HG02973 (cell line): ENCODE measurements at regions not wholly inside any gene's neighbourhood (a gene's known extent, or its start where the extent isn't known, plus 50 kb on each side); places are given as distances from the start of the nearest gene placed in this dataset.
"Not testable (repeated sequence)": the region's sequence is repeated elsewhere in the genome, so short reads cannot be mapped to it uniquely, and the experiment has no call there.

Source experiments
- ATAC-seq: cut with Tn5 transposase; IDR thresholded peaks from one replicate; pipeline ENCODE4 v1.9.1; 2021; ENCODE audit warnings: moderate library complexity; ENCODE audit not compliant: unreplicated experiment

- ATAC-seq: no peak
Measured at GRCh38 chr2:88396209-88396608, 56.3 kb downstream of the FOXI3 start.

GRCh38 chr2:88377641-88377991 lies 74.9 kb downstream of the FOXI3 start:
- no peak for ATAC-seq

- ATAC-seq: no peak
Measured at GRCh38 chr2:88372042-88372441, 80.5 kb downstream of the FOXI3 start.

- not testable (repeated sequence) for ATAC-seq
Measured at GRCh38 chr2:88365408-88365807, 87.1 kb downstream of the FOXI3 start.

DNA sequence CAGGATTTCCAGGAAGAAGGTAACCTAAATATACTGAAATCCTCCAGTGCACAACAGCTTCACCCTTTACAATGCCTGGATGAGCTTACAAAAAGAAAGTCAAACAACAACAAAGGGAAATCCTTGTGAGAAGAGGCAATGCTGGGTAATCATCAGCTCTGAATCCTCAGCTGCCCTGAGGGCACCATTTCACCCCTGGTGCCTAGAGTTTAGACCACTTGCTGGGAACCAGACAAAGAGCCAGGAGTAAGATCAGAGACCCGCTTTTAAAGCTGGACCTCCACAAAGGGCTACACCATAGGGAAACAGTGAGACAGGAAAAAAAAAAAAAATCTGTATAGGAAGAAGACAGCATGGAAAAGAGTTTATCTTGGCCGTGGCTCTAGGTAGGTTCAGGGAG lies 97.0 kb downstream of the FOXI3 start:
- ATAC-seq: no peak

DNA sequence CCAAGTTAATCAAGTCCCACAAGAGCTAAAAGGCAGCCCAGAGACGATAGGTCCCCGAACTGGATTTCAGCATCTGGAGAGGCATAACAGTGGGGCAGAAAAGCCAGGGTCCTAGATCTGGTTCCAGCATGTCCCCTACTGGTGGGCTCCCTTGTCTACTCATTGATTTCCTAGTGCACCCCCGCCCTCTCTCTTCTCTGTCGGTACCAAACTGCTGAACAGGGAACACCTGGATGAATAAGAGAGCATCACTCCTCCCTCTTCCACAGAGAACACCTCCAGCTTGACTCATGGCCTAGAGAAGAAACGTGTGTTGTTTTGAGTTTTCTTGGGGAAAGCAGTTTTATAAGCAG lies 101.3 kb downstream of the FOXI3 start:
- ATAC-seq: no peak

- ATAC-seq: peak; percentile 84
Measured at GRCh38 chr2:88350331-88351248, 101.9 kb downstream of the FOXI3 start.

- ATAC-seq: no peak
Measured at GRCh38 chr2:88345842-88346241, 106.7 kb downstream of the FOXI3 start.

DNA sequence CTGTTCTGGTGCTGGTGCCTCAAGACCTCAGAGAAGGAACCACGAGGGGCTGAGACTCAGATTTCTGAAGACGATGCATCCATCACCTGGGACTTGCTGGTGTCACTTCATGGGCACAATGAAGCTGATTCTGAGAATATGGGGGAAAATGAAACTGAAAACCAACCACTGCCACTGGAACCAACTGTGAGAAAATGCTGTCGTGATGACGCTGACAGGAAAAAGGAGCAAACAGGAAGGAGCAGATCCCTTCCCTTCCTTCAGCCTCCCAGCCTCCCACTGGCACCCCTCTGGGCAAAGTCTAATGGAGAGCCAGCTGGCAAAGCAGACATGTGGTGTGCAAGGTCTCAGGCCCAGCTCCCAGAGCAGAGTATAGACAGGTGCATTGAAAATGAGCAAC lies 109.7 kb downstream of the FOXI3 start:
- no peak for ATAC-seq

- no peak for ATAC-seq
Measured at GRCh38 chr2:88334418-88334817, 118.1 kb downstream of the FOXI3 start.

- ATAC-seq: no peak
Measured at GRCh38 chr2:88331239-88331638, 121.3 kb downstream of the FOXI3 start.

DNA sequence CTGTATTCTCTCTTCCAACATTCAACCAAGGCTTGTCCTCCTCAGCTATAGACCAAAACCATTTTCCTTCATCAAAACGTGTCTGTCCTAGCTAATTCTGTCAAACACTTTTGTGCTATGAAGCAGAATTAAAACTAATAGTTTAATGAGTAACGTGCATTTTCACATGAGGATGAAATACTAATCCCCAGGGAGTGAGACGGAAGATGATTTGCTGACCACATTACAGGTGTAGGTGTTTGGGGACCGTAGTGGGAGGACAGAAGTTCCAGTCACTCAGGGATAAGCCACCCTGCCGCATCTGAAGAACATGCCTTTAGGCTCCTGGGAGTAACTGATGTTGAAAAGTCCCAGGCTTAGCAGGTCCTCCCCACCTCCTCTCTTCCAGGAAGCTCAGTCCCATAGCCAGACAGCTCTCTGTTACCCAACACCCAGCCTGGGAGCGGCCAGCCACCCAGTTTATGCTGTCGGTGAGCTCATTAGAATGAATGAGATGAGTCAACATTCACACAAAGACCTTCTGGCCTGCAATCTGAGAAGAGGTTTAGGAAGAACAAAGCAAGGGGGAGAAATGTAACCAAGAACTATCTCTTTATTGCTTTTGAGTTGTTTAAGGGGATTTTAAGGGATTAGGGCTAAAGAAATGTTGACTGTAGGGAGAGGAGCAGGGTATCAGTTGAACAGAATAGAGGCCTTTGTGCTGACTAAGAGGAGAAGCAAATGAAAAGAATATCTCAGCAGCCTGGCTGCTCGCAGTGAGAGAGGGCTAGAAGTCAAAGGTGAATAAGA lies 122.5 kb downstream of the FOXI3 start:
- peak; percentile 81 for ATAC-seq

DNA sequence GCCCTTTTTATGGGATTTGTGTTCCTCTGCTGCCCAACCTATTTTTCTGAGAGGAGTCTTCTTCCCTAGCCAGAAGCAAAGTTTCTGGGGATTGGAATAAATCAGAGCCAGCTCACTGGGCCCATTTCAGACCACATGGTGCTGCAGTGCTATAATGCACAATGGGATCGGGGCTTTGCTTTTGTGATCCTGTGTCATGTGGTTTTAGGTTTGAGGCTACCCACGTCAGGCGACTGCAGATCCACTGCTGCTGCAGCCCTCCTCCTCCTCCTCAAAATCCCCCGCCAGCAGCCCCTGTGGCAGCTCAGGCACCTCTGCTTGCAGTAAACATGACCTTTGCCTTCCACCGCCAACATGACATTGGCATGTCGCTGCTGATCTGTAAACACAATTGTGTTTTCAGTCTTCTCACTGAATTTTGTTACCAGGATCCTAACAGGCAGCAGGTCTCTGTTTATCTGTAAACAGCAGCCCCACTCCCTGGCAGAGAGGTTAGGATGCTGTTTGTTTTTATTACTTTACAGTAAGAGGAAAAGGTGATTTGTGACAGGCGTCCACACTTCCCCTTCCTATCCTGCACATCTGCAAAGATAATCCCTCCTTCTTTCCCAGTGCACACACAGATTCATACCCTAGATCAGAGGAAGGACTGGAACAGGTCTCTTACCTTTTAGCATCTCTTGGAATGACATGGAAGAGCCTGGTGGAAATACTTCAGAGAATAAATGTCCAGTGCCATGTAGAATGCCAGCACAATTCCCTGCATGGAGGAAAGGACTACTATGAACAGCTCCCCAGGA lies 130.8 kb downstream of the FOXI3 start:
- no peak for ATAC-seq

- no peak for ATAC-seq
Measured at GRCh38 chr2:88320076-88320773, 132.3 kb downstream of the FOXI3 start.

DNA sequence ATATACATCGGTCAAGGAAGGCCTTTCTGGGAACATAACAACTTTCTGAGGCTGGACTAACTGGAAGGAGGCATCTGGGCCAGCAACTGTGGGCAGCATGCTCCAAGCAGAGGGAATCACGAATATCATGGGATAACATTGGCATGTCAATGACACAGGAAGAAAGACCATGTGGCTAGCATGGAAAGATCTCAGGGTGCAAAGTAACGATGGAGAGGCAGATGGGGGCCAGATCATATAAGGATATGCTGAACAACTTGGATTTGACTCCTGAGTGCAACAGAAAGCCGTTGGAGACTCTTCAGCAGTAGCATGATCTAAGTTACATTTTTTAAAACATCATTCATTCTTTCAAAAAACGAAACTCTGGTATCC lies 133.6 kb downstream of the FOXI3 start:
- no peak for ATAC-seq

DNA sequence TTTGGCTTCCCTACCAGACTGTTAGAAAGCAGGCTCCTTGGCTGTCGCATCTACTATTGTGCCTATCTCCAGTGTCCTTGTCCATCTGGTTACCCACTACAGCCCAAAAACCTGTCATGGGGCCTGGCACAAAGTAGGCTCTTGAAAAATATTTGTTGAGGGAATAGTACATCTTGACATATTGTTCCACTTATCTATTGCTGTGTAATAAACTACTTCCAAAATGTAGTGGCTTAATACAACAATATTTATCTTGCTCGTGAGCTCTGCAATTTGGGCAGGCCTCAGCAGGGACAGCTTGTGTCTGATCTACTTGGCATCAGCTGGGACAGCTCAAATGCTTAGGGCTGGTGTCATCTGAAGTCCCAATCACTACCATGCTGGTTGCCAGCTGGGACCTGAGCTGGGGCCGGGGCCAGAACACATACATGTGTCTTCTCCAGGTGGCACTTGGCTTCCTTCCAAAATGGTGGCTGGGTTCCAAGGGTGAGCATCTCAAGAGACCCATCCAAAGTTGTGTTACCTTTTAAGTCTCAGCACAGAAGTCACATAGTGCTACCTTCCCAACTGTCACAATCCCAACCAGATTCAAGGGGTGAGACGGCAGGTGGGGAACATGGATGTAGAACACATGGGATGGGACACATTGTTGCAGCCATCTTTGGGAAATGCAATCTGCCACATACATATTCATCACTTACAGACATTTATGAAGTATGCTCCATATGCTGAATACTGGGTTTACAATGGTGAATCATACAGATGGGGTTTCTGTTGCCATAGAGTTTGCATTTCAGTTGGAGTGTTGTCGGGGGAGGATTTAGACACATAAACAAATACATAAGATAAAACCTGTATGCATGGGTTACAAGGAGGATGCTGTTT lies 134.2 kb downstream of the FOXI3 start:
- no peak for ATAC-seq

GRCh38 chr2:88310787-88311186 lies 140.6 kb downstream of the THNSL2 start:
- no peak for ATAC-seq

- no peak for ATAC-seq
Measured at GRCh38 chr2:88307817-88308216, 137.7 kb downstream of the THNSL2 start.

DNA sequence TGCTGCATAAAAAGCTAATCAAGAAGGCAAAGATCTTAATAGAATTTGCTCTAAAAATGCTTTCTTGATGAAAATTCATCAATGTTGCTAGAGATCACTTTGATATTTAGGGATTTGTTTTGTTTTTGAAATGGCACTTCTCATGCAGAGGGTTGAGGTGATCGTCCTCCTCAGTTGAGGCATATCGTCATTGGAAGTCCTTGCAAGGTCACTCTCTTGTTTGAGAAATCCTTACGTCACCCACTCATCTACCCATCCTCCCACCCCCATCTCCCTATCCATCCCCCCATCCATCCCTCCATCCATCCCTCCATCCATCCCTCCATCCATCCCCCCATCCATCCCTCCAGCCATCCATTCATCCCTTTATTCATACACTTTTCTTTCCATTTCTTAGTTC lies 133.7 kb downstream of the THNSL2 start:
- no peak for ATAC-seq

GRCh38 chr2:88296247-88296646 lies 126.1 kb downstream of the THNSL2 start:
- ATAC-seq: no peak
